ENCODE measurements at regions not wholly inside any gene's neighbourhood (a gene's known extent, or its start where the extent isn't known, plus 50 kb on each side); places are given as distances from the start of the nearest gene placed in this dataset.

DNA sequence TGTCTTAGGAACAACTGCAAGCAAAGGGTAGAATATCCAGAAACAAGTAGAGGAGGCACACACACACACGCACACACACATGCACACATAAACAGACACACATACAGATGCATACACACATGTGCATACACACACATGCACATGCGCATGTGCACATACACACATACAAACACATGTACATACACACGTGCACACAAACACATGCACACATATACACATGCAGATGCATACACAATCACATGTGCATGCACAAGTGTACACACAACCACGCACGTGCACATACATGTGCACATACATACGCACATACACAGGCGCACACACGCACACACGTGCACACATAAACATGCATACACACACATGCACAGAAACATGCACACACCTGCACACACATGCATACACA is 206.5 kb upstream of the OPRM1 start:
- CTCF ChIA-PET (ENCODE audit: low intra/inter-chr PET ratio) = no interaction called here
- H3K27ac ChIP-seq (ENCODE audit: extremely low read depth, low read depth, low read length) = no peak overlapping the region
- no peak for FAIRE-seq
- no peak for DNase-seq (ENCODE audit: extremely low read depth in 1 of 4, low spot score in 3 of 4)
- POLR2A ChIA-PET = no interaction called here
- H3K4me1 ChIP-seq (replicated peaks in 1 of 2; ENCODE audit: control insufficient read depth in 2 of 2, insufficient read depth in 2 of 2, low read length in 2 of 2) = no peaks in the 10 kb centered on the region
- no peaks in the 10 kb centered on the region for H3K36me3 ChIP-seq (ENCODE audit: control insufficient read depth, insufficient read depth, low read length)
- ATAC-seq = no peak
- H3K79me2 ChIP-seq (ENCODE audit: control insufficient read depth, insufficient read depth, low read length) = no peaks in the 10 kb centered on the region
- BruUV-seq (replicated peaks) = no TSS peak
- no peaks in the 10 kb centered on the region for H3K9me1 ChIP-seq (ENCODE audit: control insufficient read depth, insufficient read depth, low read length)
- peaks cover 6% of the 10 kb centered on the region for H3K9me3 ChIP-seq (replicated peaks; ENCODE audit: control insufficient read depth, insufficient read depth, low read depth, low read length)
- H3K4me3 ChIP-seq = no peak overlapping the region
- no peak overlapping the region for H2AFZ ChIP-seq (ENCODE audit: low read depth, low read length)
- TF ChIP-seq SUPT5H (IDR thresholded peaks at IDR 0.05) (no peak), MAX (CRISPR knock-in tag; IDR thresholded peaks at IDR 0.05) (peak; percentile 29; the same call in 1 of the 2 replicates)
- no peaks in the 10 kb centered on the region for H3K27me3 ChIP-seq (ENCODE audit: control insufficient read depth in 2 of 2, insufficient read depth in 2 of 2, low read length in 2 of 2)
- intact Hi-C loops (cut with micrococcal nuclease) = no loop called here
- no peak overlapping the region for H3K9ac ChIP-seq (ENCODE audit: insufficient read depth in 1 of 2, low read depth in 2 of 2, low read length in 2 of 2)
- H3K4me2 ChIP-seq (ENCODE audit: insufficient read depth, low read length) = no peak overlapping the region
- in situ Hi-C loops (cut with MboI) = no loop called here
- WGBS (ENCODE audit: insufficient coverage, low coverage, missing lambda C conversion rate) = 2% methylated on average over 9 of the region's 9 CpGs
- no peaks in the 10 kb centered on the region for H4K20me1 ChIP-seq (replicated peaks; ENCODE audit: control insufficient read depth, insufficient read depth, low read length)

DNA sequence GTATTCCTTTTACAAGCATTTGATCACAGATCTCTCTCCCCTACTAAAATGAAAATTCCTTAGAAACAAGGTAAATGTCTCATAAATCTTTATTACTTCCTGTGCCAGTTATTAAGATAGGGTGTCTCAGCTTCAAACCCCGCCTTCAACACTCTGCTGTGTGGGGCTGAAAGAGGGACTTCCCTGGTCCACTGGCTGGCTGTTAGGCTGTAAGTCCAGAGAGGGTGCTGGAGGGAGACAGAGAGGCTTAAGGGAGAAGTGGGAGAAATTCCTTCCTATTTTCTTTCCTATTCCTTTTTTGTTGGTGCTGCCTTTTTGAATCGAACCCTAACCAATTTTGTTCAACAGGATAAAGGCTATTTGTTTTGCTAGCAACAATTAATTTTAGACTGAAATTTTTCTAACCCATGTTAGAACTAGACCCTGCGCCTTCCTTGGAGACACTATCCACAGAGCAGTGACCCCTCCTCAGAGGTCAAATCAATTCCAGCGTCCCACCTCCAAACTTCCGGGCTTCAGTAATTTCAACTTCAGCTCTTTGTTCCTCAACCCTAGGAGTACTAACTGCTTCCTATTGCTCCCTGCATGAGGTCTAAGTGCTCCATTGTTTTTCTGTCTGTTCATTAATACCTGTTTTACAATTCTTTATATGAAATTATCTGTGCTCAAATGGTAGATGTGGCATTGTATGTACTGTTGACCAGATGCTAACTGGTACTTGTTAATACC is 207.5 kb upstream of the OPRM1 start:
- H3K9me3 ChIP-seq (replicated peaks; ENCODE audit: control insufficient read depth, insufficient read depth, low read depth, low read length) = peaks cover 6% of the 10 kb centered on the region
- no peak for TF ChIP-seq SMARCA4 (IDR thresholded peaks at IDR 0.05)
- TF ChIP-seq CHD2 (IDR thresholded peaks at IDR 0.05; ENCODE audit: low read depth, low read length) = no peak
- no peak for TF ChIP-seq ZNF324 (CRISPR knock-in tag; IDR thresholded peaks at IDR 0.05)
- TF ChIP-seq CCAR2 (IDR thresholded peaks at IDR 0.05; ENCODE audit: low read depth, low read length) = no peak
- TF ChIP-seq, protein P1, sequence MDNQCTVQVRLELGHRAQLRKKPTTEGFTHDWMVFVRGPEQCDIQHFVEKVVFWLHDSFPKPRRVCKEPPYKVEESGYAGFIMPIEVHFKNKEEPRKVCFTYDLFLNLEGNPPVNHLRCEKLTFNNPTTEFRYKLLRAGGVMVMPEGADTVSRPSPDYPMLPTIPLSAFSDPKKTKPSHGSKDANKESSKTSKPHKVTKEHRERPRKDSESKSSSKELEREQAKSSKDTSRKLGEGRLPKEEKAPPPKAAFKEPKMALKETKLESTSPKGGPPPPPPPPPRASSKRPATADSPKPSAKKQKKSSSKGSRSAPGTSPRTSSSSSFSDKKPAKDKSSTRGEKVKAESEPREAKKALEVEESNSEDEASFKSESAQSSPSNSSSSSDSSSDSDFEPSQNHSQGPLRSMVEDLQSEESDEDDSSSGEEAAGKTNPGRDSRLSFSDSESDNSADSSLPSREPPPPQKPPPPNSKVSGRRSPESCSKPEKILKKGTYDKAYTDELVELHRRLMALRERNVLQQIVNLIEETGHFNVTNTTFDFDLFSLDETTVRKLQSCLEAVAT (IDR thresholded peaks at IDR 0.05) = no peak
- no peak for TF ChIP-seq MAZ (CRISPR knock-in tag; conservative IDR thresholded peaks at IDR 0.05 in 1 of 2, IDR thresholded peaks at IDR 0.05 in 1 of 2)
- no peaks in the 10 kb centered on the region for H3K36me3 ChIP-seq (ENCODE audit: control insufficient read depth, insufficient read depth, low read length)
- no peak overlapping the region for H2AFZ ChIP-seq (ENCODE audit: low read depth, low read length)
- H4K20me1 ChIP-seq (replicated peaks; ENCODE audit: control insufficient read depth, insufficient read depth, low read length) = no peaks in the 10 kb centered on the region
- H3K9me1 ChIP-seq (ENCODE audit: control insufficient read depth, insufficient read depth, low read length) = no peaks in the 10 kb centered on the region
- no peak overlapping the region for H3K9ac ChIP-seq (ENCODE audit: insufficient read depth in 1 of 2, low read depth in 2 of 2, low read length in 2 of 2)
- FAIRE-seq = no peak
- in situ Hi-C loops (cut with MboI) (no loop called here), intact Hi-C loops (cut with micrococcal nuclease) (no loop called here)
- ChIA-PET POLR2A (no interaction called here), CTCF (ENCODE audit: low intra/inter-chr PET ratio) (no interaction called here)
- DNase-seq (ENCODE audit: extremely low read depth in 1 of 4, low spot score in 3 of 4) = no peak
- H3K79me2 ChIP-seq (ENCODE audit: control insufficient read depth, insufficient read depth, low read length) = no peaks in the 10 kb centered on the region
- no peak overlapping the region for H3K4me3 ChIP-seq
- no peak overlapping the region for H3K4me2 ChIP-seq (ENCODE audit: insufficient read depth, low read length)
- no TSS peak for BruUV-seq (replicated peaks)
- no peak for ATAC-seq
- no peaks in the 10 kb centered on the region for H3K4me1 ChIP-seq (replicated peaks in 1 of 2; ENCODE audit: control insufficient read depth in 2 of 2, insufficient read depth in 2 of 2, low read length in 2 of 2)
- WGBS (ENCODE audit: insufficient coverage, low coverage, missing lambda C conversion rate) = 1% methylated on average over 5 of the region's 5 CpGs
- H3K27ac ChIP-seq (ENCODE audit: extremely low read depth, low read depth, low read length) = no peak overlapping the region
- no peaks in the 10 kb centered on the region for H3K27me3 ChIP-seq (ENCODE audit: control insufficient read depth in 2 of 2, insufficient read depth in 2 of 2, low read length in 2 of 2)
